SH-SY5Y (cell line): ENCODE measurements at regions not wholly inside any gene's neighbourhood (a gene's known extent, or its start where the extent isn't known, plus 50 kb on each side); places are given as distances from the start of the nearest gene placed in this dataset.

Source experiments
- GATA2 ChIP-seq: IDR thresholded peaks from 2 replicates; pipeline ENCODE4 v1.6.1; 2011; ENCODE audit warnings: mild to moderate bottlenecking, low read depth, low read length
- GATA3 ChIP-seq: IDR thresholded peaks from 2 replicates; pipeline ENCODE4 v1.6.1; 2011; ENCODE audit warnings: low read depth, mild to moderate bottlenecking, low read length, moderate library complexity

DNA sequence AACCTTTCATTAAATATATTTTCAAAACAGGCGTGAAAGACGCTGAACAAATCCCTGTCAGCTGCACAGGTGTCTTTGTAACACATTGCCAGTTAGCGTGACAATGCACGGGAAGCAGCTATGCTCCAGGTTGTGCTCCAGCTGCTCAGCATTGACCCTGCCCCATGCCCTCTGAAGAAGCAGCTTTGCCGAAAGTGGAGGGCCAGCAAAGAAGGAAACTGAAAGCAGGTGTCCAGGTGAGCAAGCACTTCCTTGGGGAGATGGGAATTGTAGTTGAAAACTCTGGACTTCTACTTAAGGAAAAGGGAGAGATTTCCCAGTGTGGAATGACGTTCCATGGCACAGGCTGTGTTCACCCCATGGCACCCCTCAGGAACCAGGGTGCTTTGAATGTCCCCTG, 125.7 kb downstream of the TTLL2 start:
- TF ChIP-seq GATA2 (no peak), GATA3 (no peak)
